ENCODE measurements at regions not wholly inside any gene's neighbourhood (a gene's known extent, or its start where the extent isn't known, plus 50 kb on each side); places are given as distances from the start of the nearest gene placed in this dataset.

DNA sequence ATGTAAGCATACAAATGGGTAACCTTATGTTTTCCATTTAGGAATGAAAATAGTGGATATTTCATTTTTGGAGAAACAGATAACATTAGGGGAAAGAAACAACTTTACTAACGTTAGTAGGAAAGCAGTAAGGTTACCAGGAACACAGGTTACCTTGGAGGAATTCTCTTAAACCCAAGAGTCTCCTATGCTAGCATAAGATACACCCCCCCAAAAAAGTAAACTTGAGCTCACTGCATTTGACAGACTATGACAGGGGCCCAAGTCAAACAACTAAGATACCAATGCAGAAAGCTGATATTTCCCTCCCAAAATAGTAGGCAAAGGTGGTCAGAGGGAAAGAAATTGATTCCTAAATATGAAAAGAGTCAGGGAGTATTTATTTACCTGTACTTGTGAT, 656.9 kb downstream of the DSC3 start:
- no peak overlapping the region for H2AFZ ChIP-seq
- H3K36me3 ChIP-seq (replicated peaks; ENCODE audit: insufficient read depth, low read depth), result no peaks in the 10 kb centered on the region
- no peaks in the 10 kb centered on the region for H4K20me1 ChIP-seq (ENCODE audit: insufficient read depth, poor library complexity, severe bottlenecking)
- TF ChIP-seq EZH2 (IDR thresholded peaks at IDR 0.05; ENCODE audit: borderline replicate concordance) (no peak), EZH2phosphoT487 (IDR thresholded peaks at IDR 0.05; ENCODE audit: low read depth, severe bottlenecking, unreplicated experiment) (no peak)
- TF ChIP-seq, protein P1, sequence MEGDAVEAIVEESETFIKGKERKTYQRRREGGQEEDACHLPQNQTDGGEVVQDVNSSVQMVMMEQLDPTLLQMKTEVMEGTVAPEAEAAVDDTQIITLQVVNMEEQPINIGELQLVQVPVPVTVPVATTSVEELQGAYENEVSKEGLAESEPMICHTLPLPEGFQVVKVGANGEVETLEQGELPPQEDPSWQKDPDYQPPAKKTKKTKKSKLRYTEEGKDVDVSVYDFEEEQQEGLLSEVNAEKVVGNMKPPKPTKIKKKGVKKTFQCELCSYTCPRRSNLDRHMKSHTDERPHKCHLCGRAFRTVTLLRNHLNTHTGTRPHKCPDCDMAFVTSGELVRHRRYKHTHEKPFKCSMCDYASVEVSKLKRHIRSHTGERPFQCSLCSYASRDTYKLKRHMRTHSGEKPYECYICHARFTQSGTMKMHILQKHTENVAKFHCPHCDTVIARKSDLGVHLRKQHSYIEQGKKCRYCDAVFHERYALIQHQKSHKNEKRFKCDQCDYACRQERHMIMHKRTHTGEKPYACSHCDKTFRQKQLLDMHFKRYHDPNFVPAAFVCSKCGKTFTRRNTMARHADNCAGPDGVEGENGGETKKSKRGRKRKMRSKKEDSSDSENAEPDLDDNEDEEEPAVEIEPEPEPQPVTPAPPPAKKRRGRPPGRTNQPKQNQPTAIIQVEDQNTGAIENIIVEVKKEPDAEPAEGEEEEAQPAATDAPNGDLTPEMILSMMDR (IDR thresholded peaks at IDR 0.05; ENCODE audit: poor library complexity), result no peak
- H3K4me3 ChIP-seq, result no peak overlapping the region
- no peaks in the 10 kb centered on the region for H3K4me1 ChIP-seq (ENCODE audit: insufficient read depth)
- no peaks in the 10 kb centered on the region for H3K9me3 ChIP-seq (ENCODE audit: low read depth)
- no peaks in the 10 kb centered on the region for H3K79me2 ChIP-seq
- H3K4me2 ChIP-seq, result no peak overlapping the region
- H3K27ac ChIP-seq, result no peak overlapping the region
- 73% methylated on average over 1 of the region's 1 CpG for WGBS (ENCODE audit: low lambda C conversion rate, missing lambda C conversion rate)
- no peak for DNase-seq (ENCODE audit: low spot score)
- H3K9me2 ChIP-seq (replicated peaks; ENCODE audit: insufficient read depth), result no peaks in the 10 kb centered on the region
- no peaks in the 10 kb centered on the region for H3K27me3 ChIP-seq

- WGBS (ENCODE audit: low lambda C conversion rate, missing lambda C conversion rate), result 93% methylated on average over 2 of the region's 2 CpGs
- no peak overlapping the region for H3K27ac ChIP-seq
Measured at GRCh38 chr18:30381826-30382225, 660.7 kb downstream of the DSC3 start.

GRCh38 chr18:30378097-30378496, 664.4 kb downstream of the DSC3 start:
- H2AFZ ChIP-seq, result no peak overlapping the region
- no peaks in the 10 kb centered on the region for H3K27me3 ChIP-seq
- no peaks in the 10 kb centered on the region for H3K79me2 ChIP-seq
- no peaks in the 10 kb centered on the region for H3K36me3 ChIP-seq (replicated peaks; ENCODE audit: insufficient read depth, low read depth)
- H4K20me1 ChIP-seq (ENCODE audit: insufficient read depth, poor library complexity, severe bottlenecking), result no peaks in the 10 kb centered on the region
- 80% methylated on average over 1 of the region's 1 CpG for WGBS (ENCODE audit: low lambda C conversion rate, missing lambda C conversion rate)
- no peak overlapping the region for H3K27ac ChIP-seq
- no peak for TF ChIP-seq EZH2phosphoT487 (IDR thresholded peaks at IDR 0.05; ENCODE audit: low read depth, severe bottlenecking, unreplicated experiment)
- TF ChIP-seq EZH2 (IDR thresholded peaks at IDR 0.05; ENCODE audit: borderline replicate concordance), result no peak
- TF ChIP-seq, protein P1 (IDR thresholded peaks at IDR 0.05; ENCODE audit: poor library complexity), result no peak
- H3K9me2 ChIP-seq (replicated peaks; ENCODE audit: insufficient read depth), result no peaks in the 10 kb centered on the region
- H3K9me3 ChIP-seq (ENCODE audit: low read depth), result no peaks in the 10 kb centered on the region
- H3K4me3 ChIP-seq, result no peak overlapping the region
- H3K4me2 ChIP-seq, result no peak overlapping the region
- no peak for DNase-seq (ENCODE audit: low spot score)
- no peaks in the 10 kb centered on the region for H3K4me1 ChIP-seq (ENCODE audit: insufficient read depth)

More at GRCh38 chr18:30381826-30382225, 660.7 kb downstream of the DSC3 start:
- Histone ChIP-seq H3K9me2 (replicated peaks; ENCODE audit: insufficient read depth) (no peaks in the 10 kb centered on the region), H3K4me1 (ENCODE audit: insufficient read depth) (no peaks in the 10 kb centered on the region), H3K36me3 (replicated peaks; ENCODE audit: insufficient read depth, low read depth) (no peaks in the 10 kb centered on the region), H3K9me3 (ENCODE audit: low read depth) (no peaks in the 10 kb centered on the region), H3K27me3 (no peaks in the 10 kb centered on the region), H4K20me1 (ENCODE audit: insufficient read depth, poor library complexity, severe bottlenecking) (no peaks in the 10 kb centered on the region), H3K79me2 (no peaks in the 10 kb centered on the region), H3K4me3 (no peak overlapping the region), H3K4me2 (no peak overlapping the region), H2AFZ (no peak overlapping the region)
- DNase-seq (ENCODE audit: low spot score), result no peak
- TF ChIP-seq EZH2 (IDR thresholded peaks at IDR 0.05; ENCODE audit: borderline replicate concordance) (no peak), EZH2phosphoT487 (IDR thresholded peaks at IDR 0.05; ENCODE audit: low read depth, severe bottlenecking, unreplicated experiment) (no peak)
- TF ChIP-seq, protein P1 (IDR thresholded peaks at IDR 0.05; ENCODE audit: poor library complexity), result no peak

- H3K36me3 ChIP-seq (replicated peaks; ENCODE audit: insufficient read depth, low read depth), result no peaks in the 10 kb centered on the region
- H3K4me2 ChIP-seq, result no peak overlapping the region
- no peaks in the 10 kb centered on the region for H4K20me1 ChIP-seq (ENCODE audit: insufficient read depth, poor library complexity, severe bottlenecking)
- no peaks in the 10 kb centered on the region for H3K9me2 ChIP-seq (replicated peaks; ENCODE audit: insufficient read depth)
- 59% methylated on average over 4 of the region's 4 CpGs for WGBS (ENCODE audit: low lambda C conversion rate, missing lambda C conversion rate)
- no peak overlapping the region for H2AFZ ChIP-seq
- no peak for DNase-seq (ENCODE audit: low spot score)
- H3K4me1 ChIP-seq (ENCODE audit: insufficient read depth), result no peaks in the 10 kb centered on the region
- no peaks in the 10 kb centered on the region for H3K79me2 ChIP-seq
- no peak overlapping the region for H3K27ac ChIP-seq
- no peak for TF ChIP-seq EZH2 (IDR thresholded peaks at IDR 0.05; ENCODE audit: borderline replicate concordance)
- TF ChIP-seq, protein P1 (IDR thresholded peaks at IDR 0.05; ENCODE audit: poor library complexity), result peak; percentile 17
- H3K27me3 ChIP-seq, result no peaks in the 10 kb centered on the region
- no peaks in the 10 kb centered on the region for H3K9me3 ChIP-seq (ENCODE audit: low read depth)
- no peak overlapping the region for H3K4me3 ChIP-seq
Measured at GRCh38 chr18:30376515-30376914, 666.0 kb downstream of the DSC3 start.

All from hepatocyte (in vitro differentiated cells).